HG03025 (cell line): ENCODE measurements at regions not wholly inside any gene's neighbourhood (a gene's known extent, or its start where the extent isn't known, plus 50 kb on each side); places are given as distances from the start of the nearest gene placed in this dataset.

Source experiments
- ATAC-seq: cut with Tn5 transposase; IDR thresholded peaks from one replicate; pipeline ENCODE4 v1.9.1; 2021; ENCODE audit warnings: mild to moderate bottlenecking, moderate library complexity; ENCODE audit not compliant: unreplicated experiment, low FRiP score

DNA sequence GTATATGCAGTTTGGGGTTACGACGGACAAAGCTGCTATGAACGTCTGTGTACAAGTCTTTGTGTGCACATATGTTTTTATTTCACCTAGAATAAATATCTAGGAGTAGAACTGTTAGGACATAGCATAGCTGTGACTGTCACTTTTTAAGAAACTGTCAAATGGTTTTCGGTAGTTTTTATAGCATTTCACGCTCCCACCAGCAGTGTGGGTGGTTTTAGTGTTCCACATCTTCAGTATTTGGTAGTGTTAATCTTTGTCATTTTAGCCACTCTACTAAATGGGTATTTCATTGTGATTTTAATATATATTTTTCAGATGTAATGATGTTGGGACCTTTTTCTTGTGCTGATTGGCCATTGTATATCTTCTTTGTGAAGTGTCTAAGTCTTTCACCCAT lies 109.1 kb upstream of the BCAT1 start:
- ATAC-seq, result no peak

DNA sequence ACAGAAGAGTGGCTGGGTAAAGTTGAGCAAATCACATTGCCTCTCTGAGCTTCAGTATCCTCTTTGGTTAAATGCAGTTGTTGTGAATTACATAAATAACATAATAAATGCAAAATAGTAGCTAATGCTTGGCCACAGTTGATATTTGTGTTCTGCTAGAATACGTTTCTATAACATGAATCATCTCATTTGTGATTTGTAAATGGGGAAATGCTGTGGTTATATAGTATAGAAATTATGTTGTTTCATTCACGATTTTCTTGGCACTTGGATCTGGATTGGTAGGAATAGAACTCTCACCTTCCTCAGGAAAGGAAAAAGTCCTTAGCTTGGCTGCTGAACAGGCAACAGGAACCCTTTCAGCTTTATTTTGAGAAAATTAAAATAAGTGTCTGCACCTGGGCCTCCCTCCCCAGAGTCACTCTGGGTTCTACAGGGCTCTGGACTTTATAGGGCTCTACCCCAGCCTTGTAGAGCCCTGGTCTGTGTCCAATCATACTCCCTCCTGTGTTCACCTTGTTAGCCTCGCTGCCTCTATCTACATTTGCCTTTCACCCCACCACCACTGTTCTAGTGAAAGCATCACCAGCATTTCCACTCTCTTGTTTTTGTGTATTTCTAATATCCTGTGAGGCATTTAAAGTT lies 107.7 kb upstream of the BCAT1 start:
- no peak for ATAC-seq

DNA sequence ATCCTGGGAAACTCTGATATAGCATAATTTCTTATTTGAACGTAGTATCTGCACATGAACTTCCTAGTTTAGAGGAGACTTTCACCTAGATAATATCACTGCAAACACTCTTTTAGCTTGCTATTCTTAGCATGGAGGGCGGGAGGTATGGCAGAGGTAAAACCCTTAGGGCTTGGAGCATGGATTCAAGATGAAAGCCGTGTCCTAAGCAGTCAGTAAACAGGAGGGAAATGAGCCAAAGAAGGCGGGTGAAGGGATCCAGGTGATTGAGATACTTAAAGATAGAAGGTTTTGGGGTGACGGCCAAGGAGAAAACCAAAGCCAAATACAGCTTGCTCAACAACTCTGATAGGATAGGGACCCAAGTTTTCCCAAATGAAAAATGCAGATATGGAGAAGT lies 107.1 kb upstream of the BCAT1 start:
- ATAC-seq, result no peak

GRCh38 chr12:25054783-25055144 lies 105.9 kb upstream of the BCAT1 start:
- ATAC-seq, result no peak

GRCh38 chr12:25054076-25054782 lies 105.3 kb upstream of the BCAT1 start:
- ATAC-seq, result no peak

GRCh38 chr12:25052914-25053211 lies 104.0 kb upstream of the BCAT1 start:
- ATAC-seq, result no peak

DNA sequence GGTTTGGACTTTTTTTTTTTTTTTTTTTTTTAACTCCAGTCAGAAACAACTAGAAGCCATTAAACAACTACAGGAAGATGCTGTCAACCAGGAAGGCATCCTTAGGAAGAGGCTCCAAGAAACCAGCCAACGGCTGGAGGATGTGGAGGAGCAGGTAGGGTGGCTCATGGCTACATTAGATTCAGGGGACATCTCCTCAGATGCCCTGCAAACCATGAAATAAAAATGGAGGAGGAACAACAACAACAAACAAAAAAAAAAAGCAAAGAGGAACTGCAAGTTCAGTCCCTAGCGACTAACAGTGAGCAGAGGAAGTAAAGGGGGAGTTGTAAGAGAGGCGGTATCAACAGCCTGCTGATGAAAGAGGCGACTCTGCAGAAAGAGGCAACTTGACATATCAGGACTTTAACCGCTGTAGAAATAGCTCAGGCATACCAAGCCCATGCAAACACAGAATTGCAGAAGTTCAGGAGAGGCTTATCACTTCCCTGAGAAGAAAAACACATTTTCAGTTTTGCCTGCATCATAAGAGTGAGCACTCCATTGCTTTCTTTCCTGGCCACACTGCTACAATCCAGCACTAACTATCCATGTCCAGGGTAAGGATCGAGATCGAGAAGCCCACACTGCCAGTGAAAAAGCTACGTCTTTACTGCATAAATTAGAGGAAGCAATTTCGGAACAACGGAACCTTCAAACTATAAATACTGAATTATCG lies 103.5 kb upstream of the BCAT1 start:
- ATAC-seq, result peak; percentile 75

DNA sequence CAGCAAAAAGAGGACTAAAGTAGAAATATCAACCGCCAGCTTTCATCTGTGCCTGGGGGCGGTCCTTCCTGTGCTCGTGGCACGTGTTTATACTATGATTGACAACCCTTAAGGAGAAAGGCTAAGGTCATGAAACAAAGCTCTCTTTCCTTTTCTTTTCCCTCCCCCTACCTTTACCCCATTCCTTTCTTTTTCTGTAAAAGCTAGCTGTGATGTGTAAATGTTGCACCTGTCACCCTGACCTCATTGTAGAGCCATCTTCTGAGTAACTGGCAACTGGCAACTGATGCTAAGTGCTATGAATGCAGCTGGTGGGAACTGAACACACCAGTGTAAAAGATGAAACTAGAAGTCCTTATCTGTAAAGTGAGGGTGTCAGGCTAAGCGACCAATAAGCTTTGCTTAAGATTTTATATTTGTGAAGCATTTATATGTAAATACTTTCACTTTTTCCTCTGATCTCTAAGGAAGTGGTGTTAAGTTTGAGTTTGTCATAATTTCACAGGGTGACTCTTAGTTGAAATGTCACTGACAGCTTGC lies 102.8 kb upstream of the BCAT1 start:
- peak; percentile 50 for ATAC-seq

GRCh38 chr12:25051171-25051570 lies 102.3 kb upstream of the BCAT1 start:
- no peak for ATAC-seq

- no peak for ATAC-seq
These were observed 97.0 kb upstream of the BCAT1 start for GRCh38 chr12:25045869-25046268.

DNA sequence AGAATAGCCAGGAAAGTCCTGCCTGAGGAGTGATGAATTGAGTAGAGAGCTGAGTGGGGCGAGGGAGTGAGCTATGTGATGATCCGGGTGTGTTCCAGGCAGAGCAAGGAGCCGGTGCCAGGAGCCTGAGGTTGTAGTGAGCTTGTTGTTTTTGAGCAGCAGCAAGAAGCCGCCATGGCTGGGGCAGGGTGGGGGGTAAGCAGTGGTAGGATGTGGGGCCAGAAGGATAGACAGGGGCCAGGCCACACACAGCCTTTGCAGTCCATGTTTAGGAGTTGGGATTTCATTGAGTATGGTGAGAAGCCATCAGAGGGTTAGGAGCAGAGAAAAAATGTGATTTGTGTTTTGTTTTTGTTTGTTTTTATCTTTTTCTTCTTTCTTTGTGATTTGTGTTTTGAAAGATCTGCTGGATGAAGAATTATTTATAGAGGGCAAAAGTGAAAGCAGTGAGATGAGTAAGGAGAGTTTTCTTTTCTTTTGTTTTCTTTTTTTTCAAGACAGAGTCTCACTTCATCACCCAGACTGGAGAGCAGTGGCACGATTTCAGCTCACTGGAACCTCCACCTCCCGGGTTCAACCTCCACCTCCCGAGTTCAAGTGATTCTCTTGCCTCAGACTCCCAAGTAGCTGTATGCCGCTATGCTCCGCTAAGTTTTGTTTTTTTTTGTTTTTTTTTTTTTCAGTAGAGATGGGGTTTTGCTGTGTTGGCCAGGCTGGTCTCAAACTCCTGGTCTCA lies 92.3 kb upstream of the BCAT1 start:
- peak; percentile 45 for ATAC-seq

DNA sequence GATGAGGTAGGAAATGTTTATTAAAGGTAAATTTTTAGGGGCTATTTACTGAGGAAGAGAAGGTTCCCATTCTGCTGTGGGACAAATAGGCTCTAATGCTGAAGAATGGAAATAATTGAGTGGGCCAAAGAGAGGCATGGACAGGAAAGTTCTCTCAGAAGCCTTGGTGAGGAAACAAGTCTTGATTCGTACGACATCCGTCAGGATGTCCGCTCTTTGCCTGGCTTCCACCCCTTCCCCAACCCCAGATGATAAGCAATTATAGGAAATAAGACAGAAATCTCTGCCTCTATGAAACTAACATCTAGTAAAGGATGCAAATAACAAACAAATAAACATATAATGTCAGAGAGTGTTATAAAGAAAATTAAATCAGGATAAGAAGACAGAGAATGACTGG lies 91.7 kb upstream of the BCAT1 start:
- no peak for ATAC-seq

GRCh38 chr12:25034676-25035075 lies 85.8 kb upstream of the BCAT1 start:
- ATAC-seq, result no peak

DNA sequence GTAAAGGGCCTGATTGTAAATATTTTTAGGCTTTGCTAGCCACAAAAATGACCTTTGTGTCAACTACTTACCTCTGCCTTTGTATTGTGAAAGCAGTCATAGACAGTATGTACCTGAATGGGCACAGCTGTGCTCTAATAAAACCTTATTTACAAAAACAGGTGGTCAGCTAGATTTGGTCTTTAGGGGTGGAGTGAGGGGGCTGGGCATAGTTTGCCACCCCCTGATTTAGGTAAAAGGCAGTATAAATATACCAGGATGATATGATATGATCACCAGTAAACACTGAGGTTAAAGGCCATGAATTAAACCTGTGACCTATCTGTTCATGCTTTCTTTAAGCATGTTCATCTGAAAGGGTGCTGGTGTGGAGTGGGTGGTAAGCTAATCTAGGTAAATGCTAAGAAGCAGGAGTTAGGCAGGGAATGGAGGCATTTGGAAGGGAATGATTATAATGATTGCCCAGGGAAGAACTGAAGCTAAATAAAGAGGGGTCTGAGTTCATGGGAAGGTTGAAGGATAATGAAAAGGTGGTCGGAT lies 77.1 kb upstream of the BCAT1 start:
- no peak for ATAC-seq

- ATAC-seq, result no peak
These were observed 76.4 kb upstream of the BCAT1 start for GRCh38 chr12:25025260-25025659.

DNA sequence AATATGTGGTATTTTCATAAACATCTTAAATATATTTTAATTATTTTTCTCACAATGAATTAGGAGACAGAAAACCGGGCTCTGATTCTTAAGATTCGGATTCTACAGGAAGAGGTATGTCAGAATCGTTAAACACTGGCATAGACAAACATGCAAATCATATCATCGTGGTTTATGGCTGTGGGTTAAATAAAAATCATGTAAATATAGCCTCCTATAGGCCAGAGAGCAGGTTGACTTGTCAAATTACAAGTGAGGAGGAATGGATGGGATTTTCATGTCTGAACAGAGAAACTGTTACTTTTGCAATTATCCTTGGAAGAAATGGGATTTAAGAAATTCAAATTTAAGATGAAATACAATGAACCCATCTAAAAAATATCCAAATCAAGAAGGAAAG lies 74.9 kb upstream of the BCAT1 start:
- no peak for ATAC-seq

DNA sequence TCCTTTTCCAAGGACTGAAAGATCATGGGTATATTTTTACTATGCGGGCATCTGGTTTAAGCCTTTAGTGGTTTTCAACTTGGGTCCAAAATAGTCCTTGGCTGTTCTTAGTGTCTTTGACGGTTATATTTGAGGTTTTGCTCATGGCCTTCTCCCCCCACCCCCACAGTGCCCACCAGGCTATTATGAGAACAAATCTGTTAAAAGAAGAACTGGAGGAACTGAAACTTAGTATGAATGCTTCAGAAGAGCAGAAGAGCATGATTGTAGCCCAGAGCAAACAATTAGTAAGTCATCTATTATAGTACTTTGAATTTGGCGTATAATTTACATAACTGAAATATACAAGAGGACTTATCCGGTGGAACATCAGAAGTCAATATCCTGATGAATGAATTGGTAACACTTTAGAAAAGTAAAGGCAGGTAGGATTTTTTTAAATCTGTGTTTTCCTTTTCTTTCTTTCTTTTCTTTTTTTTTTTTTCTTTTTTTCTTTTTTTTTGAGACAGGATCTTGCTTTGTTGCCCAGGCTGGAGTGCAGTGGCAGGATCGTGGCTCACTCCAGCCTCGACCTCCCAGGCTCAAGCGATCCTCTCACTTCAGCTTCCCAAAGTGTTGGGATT lies 71.8 kb upstream of the BCAT1 start:
- peak; percentile 88 for ATAC-seq

DNA sequence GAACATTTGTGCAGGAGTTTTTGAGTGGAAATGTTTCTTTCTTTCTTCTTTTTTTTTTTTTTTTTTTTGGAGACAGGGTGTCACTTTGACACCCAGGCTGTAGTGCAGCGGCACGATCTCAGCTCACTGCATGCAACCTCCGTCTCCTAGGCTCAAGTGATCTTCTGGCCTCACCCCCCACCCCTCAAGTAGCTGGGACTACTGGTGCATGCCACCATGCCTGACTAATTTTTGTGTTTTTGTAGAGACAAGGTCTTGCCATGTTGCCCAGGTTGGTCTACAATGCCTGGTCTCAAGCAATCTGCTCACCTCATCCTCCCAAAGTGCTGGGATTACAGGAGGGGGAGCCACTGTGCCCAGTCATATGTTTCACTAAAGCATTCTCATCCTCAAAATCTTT lies 69.2 kb upstream of the BCAT1 start:
- no peak for ATAC-seq

DNA sequence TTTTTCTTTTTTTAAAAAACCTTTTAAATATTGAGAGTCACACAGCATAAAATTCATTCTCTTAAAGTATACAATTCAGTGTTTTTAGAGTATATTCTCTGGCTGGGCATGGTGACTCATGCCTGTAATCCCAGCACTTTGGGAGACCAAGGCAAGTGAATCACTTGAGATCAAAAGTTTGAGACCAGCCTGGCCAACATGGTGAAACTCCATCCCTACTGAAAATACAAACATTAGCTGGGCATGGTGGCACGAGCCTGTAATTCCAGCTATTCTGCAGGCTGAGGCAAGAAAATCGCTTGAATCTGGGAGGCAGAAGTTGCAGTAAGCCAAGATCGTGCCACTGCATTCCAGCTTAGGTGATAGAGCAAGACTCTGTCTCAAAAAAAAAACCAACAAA lies 68.4 kb upstream of the BCAT1 start:
- ATAC-seq, result no peak

DNA sequence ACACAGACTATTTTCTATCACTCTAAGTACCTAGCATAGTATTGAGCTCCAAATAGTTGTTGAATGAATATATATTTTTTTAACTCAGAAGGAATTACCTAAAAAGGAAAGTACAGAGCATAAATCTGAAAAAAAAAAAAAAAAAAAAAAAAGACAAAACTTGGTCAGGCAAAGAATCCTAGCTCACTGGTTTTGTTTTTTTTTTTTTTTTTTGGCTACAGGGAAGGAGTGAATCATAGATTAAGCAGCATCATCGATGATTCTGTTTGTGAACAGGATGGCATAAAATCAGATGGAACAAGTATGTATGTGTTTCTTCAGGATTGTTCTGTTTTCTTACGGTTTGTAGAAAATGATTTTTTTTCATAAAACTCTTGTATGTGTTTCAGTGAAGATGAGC lies 66.1 kb upstream of the BCAT1 start:
- no peak for ATAC-seq
